HG02884 (cell line): ENCODE measurements at regions not wholly inside any gene's neighbourhood (a gene's known extent, or its start where the extent isn't known, plus 50 kb on each side); places are given as distances from the start of the nearest gene placed in this dataset.
"Not testable (repeated sequence)": the region's sequence is repeated elsewhere in the genome, so short reads cannot be mapped to it uniquely, and the experiment has no call there.

Experiments
- ATAC-seq: cut with Tn5 transposase; IDR thresholded peaks from one replicate; pipeline ENCODE4 v1.9.1; 2021; ENCODE audit warnings: mild to moderate bottlenecking, moderate library complexity; ENCODE audit not compliant: unreplicated experiment

DNA sequence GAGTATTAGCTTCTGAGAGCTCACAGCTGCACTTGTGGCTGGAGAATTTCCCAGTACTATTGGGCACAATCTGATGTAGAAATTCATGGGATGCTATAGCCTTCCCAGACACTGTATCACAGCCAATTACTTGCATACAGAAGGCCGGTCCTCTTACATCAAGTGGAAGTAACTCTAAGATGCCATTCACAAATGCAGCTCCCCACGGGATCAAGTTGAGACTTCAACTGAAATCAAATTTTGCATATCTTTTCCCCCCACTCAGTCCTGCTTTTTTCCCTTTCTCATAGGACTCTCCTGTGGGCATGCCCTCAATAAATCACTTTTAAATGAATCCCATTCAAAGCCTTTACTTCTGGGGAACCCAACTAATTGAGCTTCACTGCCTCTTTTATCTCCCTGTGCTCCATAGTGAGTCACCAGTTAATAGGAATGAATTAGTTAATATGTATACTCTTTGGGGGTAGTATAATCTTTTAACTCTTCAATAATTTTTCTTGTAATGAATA is 1970.8 kb downstream of the OLFM4 start:
- no peak for ATAC-seq

DNA sequence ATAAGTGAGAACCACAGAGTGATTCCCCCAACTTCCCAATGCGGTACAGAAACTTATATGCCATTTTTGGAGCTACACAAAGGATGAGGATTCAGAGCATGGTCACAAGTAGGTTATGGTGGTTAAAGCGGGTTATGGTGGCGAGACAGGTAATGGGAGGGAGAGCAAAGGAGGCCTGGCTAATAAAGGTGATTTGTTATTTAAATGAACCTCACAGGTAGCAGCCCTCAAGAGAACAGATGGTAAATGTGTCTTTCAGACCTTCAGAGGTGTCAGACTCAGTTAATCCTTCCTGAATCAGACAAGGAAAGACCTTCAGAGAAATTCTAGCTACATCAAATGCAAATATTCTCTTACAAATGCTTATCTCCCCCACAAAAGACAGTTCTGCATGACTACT is 1971.4 kb downstream of the OLFM4 start:
- ATAC-seq, result no peak

GRCh38 chr13:55000844-55001243 is 1972.2 kb downstream of the OLFM4 start:
- no peak for ATAC-seq

- ATAC-seq, result no peak
These were observed 1973.3 kb downstream of the OLFM4 start for GRCh38 chr13:55001881-55002280.

DNA sequence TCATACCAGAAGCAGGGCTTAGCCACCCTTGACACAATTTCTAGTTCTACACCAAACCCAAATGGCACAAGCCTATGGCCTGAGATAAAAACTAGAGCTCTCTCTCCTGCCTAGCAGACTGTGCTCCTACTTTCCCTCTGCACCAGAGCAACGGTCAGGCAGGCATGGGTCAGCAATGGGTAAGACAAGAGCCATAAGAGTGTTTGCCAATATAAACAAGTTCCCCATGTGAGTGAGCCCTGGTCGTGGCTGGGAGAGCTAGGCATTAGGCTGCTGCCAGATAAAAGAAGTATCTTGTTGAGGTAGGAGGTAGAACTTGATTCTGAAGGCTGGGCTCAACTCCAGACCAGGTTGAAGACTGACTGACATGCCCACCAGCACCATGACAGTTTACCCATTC is 1979.1 kb downstream of the OLFM4 start:
- ATAC-seq, result no peak

- ATAC-seq, result no peak
These were observed 1984.4 kb downstream of the OLFM4 start for GRCh38 chr13:55013051-55013450.

DNA sequence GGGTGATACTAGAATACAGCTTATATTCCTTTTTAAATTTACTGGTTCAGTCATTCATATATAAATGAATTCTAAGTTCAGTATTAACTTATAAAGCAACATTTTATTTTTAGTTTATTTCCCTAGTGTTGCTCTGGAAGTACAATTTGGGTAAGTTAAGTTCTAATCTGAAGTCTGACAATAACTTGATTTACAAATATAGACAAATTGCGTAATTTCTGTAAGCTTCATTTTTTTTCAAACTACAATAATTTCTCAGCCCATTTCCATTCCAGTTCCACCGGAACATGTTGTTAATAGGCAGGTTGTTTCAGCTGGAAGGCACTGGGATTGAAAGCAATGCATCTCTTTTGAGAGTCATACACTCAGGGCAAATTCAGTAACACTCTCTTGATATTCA is 2000.7 kb downstream of the OLFM4 start:
- no peak for ATAC-seq

GRCh38 chr13:55038230-55038629 is 2009.6 kb downstream of the OLFM4 start:
- ATAC-seq, result no peak

DNA sequence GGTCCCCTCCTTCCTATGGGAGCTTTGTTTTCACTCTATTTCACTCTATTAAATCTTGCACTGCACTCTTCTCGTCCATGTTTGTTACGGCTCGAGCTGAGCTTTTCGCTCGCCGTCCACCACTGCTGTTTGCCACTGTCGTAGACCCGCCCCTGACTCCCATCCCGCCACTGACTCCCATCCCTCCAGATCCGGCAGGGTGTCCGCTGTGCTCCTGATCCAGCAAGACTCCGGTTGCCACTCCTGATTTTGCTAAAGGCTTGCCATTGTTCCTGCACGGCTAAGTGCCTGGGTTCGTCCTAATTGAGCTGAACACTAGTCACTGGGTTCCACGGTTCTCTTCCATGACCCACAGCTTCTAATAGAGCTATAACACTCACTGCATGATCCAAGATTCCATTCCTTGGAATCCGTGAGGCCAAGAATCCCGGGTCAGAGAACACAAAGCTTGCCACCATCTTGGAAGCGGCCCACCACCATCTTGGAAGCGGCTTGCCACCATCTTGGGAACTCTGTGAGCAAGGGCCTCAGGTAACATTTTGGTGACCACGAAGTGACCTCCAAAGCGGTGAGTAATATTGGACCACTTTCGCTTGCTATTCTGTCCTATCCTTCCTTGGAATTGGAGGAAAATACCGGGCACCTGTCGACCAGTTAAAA is 2025.4 kb downstream of the OLFM4 start:
- ATAC-seq, result not testable (repeated sequence)

DNA sequence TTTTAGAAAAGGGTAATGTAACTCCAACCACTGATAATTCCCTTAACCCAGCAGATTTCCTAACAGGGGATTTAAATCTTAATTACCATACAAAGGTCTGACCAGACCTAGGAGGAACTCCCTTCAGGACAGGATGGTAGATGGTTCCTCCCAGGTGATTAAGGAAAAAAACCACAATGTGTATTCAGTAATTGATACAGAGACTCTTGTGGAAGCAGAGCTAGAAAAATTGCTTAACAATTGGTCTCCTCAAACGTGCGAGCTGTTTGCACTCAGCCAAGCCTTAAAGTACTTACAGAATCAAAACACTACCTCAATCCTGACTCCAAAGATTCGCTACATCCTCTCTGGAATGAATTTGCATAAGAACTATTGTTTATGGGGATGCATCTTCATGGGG is 2027.1 kb downstream of the OLFM4 start:
- ATAC-seq, result not testable (repeated sequence)

GRCh38 chr13:55062662-55063061 is 2034.0 kb downstream of the OLFM4 start:
- ATAC-seq, result no peak

GRCh38 chr13:55067946-55068345 is 2039.3 kb downstream of the OLFM4 start:
- ATAC-seq, result no peak

DNA sequence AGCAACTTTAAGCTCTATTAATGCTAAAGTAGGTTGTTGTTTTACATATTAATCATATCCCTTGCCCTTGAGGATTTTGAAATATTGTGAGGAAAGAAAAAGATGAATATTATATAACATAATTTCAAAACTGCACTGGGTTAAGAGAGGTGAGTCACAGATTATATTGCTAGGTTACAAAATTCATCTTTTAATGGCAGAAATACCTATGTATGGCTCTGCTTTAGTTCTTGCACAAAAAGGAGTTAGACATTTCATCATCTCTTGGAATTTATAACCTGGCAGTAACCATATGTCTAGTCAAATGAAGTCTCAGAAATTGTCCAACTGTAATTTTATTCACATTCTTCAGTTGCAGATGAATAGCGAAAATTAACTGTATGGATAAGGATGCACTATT is 2041.1 kb downstream of the OLFM4 start:
- ATAC-seq, result no peak

GRCh38 chr13:55073000-55073399 is 2044.4 kb downstream of the OLFM4 start:
- ATAC-seq, result no peak

- no peak for ATAC-seq
These were observed 2056.0 kb downstream of the OLFM4 start for GRCh38 chr13:55084630-55085029.

GRCh38 chr13:55087085-55087484 is 2053.6 kb upstream of the PRR20A start:
- no peak for ATAC-seq

- no peak for ATAC-seq
These were observed 2050.1 kb upstream of the PRR20A start for GRCh38 chr13:55090612-55091011.

GRCh38 chr13:55091172-55091571 is 2049.5 kb upstream of the PRR20A start:
- no peak for ATAC-seq

DNA sequence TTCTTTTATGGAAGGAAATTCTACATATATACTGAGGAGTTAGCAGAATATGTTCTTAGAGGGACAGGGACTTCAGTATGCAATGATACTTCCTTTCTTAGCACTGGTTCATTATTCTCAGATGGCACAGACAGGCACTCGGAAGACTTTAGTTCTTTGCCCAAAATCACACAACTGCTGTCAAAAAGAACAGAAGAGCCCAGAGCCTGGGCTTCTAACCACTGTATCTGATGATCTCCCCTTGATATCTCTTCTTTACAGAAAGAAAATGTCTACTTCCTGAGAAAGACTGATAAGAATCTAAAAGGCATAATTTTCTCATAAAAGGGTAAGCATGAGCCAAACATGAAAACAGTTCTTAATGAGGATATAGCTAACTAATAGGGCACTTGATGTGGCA is 2034.2 kb upstream of the PRR20A start:
- no peak for ATAC-seq

GRCh38 chr13:55120631-55121030 is 2020.1 kb upstream of the PRR20A start:
- no peak for ATAC-seq

DNA sequence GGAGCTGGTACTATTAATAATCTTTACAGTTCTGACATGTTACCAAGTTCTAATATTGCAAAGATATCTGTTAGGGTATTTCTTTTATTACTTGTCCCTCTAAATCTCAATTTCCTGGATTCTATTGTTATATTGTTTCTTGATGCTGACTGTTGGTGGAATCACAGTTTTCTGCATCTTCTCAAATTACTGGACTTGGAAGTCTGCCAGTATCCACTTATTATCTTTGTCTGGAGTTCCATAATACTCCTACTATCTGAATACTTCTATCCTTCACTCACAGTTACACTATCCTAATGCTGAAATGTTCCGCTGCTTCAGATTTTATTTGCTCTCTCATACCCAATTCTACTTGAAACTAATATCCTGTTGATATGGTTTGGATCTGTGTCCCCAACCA is 1985.7 kb upstream of the PRR20A start:
- ATAC-seq, result no peak

- no peak for ATAC-seq
These were observed 1981.0 kb upstream of the PRR20A start for GRCh38 chr13:55159765-55160164.

DNA sequence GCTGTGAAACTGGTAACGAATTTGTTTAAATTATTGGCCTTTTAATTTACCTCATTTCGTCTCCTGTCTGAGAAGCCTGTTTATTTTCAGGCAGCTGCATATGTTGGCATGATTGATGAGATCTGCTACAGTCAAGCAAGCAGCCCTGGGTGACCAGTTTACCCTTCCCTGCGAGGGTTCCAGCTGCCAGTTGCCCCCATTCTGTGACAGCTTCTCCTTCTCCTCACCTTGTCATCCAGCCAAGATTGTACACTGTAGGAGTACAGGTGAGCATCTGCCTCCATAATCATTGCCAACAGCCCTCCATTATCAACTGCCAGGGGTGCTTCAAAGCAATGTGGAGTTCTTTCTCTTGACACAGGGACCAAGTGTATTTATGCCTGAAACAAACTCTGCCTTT is 1979.9 kb upstream of the PRR20A start:
- ATAC-seq, result no peak
